ENCODE measurements at regions not wholly inside any gene's neighbourhood (a gene's known extent, or its start where the extent isn't known, plus 50 kb on each side); places are given as distances from the start of the nearest gene placed in this dataset.
"Not testable (repeated sequence)": the region's sequence is repeated elsewhere in the genome, so short reads cannot be mapped to it uniquely, and the experiment has no call there.

DNA sequence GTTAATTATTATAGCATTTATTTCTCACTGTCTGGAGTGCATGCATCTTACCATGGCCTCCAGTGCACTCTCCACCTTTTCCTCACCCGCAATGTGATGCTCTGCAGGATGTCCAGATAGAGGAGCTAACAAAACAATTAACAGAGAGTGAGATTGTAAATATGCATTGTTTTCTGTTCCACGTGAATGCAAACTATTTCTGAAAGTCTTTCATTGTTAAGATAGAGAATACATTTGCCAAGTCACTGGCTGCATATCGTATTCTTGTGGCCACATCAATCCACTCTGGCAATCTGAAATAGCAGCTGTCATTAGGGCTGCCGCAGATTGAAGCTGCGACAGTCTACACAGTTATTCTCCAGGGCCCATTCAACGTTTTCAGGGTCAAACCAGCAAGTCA, 143.8 kb downstream of the DUSP10 start:
- DNase-seq = no peak

DNA sequence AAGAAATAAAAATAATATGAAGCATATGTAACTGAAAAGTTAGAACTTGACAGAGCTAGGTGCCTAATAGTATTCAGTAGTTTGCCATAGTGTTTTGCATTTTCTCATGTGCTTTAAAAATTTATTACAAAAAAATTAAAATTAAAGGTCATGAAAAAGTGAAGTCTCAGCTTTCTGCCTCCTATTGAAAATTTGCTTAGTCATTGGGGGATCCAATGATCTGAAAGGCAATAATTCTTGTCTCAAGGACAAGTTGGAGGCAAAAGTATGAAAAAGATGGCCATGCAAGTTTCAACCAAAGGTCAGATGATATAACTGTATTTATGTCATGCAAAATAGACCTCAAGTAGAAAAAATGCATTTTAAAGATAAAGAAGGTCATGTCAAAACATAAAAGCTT, 140.7 kb downstream of the DUSP10 start:
- no peak for DNase-seq

GRCh38 chr1:221602830-221603229, 139.1 kb downstream of the DUSP10 start:
- no peak for DNase-seq

DNA sequence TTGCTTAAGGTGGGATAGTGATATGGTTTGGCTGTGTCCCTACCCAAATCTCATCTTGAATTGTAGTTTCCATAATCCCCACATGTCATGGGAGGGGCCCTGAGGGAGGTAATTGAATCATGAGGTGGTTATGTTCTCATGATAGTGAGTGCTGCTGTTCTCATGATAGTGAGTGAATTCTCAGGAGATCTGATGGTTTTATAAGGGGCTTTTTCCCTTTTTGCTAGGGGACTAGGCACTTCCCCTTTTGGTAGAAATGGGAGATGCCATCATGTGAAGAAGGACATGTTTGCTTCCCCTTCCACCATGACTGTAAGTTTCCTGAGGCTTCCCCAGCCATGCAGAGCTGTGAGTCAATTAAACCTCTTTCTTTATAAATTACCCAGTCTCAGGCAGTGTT, 137.5 kb downstream of the DUSP10 start:
- DNase-seq = not testable (repeated sequence)

GRCh38 chr1:221604948-221605347, 136.9 kb downstream of the DUSP10 start:
- DNase-seq = no peak

DNA sequence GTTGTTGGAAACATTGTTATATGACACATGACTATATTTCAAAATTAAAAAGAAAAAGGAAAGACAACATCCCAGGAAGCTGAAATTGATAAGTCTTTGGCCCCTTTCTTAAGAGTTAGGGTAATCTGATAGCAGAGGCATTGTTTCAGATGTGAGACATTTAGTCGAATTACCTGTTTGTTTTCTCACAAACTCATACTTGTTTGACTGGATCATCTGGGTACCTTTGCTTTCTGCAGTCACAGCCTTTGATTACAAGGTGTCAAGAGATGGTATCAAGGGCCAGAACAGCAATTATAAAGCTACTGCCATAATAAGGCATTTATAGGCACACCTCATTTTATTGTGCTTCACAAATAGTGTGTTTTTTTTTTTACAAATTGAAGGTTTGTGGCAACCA, 136.3 kb downstream of the DUSP10 start:
- DNase-seq = no peak

DNA sequence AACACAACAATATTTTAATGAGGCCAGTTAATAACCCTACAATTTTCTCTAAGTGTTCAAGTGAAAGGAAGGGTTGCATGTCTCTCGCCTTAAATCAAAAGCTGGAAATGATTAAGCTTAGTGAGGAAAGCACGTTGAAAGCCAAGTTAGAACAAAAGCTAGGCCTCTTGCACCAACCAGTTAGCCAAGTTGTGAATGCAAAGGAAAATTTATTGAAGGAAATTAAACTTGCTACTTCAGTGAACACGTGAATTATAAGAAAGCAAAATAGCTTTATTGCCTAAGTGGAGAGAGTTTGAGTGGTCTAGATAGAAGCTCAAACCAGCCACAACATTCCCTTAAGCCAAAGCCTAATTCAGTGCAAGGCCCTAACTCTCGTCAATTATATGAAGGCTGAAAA, 135.6 kb downstream of the DUSP10 start:
- no peak for DNase-seq

GRCh38 chr1:221608835-221609320, 133.0 kb downstream of the DUSP10 start:
- DNase-seq = no peak

- no peak for DNase-seq
Observed at GRCh38 chr1:221611656-221612046, 130.2 kb downstream of the DUSP10 start.

- DNase-seq = no peak
Observed at GRCh38 chr1:221612047-221612777, 129.7 kb downstream of the DUSP10 start.

DNA sequence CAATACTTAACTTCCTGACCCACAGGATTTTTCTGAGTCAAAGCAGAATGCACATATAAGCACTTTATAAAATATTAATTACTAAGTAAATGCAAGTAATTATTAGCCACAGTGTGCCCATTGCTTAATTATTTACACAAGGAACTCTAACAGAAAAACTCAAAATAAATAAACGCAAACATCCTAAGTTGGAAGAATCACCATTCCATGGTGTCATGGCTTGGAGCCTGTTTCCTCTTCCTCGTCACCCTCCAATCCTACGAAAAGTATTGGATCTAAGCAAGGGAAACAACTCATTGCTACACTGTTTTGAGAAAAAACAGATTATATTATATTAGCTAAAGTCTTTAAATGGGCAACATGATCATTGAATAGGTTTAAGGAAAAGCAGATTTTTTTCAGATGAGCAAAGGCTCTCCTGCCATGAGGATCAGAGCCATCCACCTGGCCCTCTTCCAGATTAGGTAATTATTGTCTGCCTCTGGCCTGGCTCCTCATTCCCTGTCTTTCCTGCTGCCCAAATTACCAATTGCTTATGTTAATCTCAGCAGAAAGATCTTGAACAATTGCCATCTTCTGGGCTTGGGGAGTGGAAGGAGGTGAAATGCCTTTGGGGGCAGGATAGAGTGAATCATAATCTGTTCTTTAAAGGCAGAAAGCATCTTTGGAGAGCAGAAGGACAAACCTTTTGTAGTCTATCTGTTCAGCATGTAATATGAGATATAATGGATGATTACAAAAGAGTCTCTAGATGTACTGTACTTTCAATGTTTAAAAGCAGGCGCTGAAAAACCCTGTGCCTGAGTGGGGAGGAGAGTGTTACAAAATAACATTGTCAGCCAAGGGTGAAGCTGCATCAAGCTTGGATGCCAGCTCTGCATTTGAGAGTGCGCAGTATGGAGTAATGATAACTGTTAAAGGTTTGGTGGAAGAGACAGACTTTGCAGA, 121.2 kb downstream of the DUSP10 start:
- DNase-seq = no peak

DNA sequence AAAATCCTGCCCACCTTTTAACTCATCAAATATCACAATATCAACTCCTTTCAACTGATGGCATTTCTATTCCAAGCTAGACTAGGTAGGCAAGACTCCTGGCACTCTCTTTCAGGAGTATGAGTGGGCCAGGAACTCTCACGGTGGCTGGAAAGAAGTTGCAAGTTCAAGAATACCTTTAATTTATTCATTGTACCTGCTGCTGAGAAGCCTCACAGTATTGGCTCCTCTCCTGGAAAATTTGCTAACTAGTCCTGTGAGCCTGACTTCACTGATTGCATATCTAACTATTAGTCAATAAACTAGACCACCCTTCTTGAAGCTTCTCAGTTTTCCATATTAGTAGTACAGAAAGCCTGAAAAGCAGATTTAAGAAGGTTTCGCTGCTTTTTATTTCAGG, 120.2 kb downstream of the DUSP10 start:
- DNase-seq = no peak

DNA sequence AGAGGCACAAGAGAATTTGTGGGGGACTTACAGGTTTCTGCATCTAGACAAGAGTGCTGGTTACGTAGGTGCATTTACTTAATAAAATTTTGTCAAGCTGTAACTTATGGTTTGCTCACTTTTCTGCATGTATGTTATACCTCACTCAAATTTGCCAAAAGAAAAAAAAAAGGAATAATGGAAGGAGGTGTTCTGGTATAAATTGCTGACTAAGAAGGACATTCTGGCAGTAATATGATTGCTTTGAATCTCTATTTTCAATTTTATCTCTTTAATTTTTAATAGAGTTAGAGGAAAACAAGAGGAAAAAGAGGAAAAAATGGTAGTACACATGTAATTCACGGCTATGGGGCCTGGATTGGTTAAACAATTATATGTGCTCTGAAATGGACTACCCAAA, 119.5 kb downstream of the DUSP10 start:
- no peak for DNase-seq

GRCh38 chr1:221625026-221625425, 116.9 kb downstream of the DUSP10 start:
- no peak for DNase-seq

DNA sequence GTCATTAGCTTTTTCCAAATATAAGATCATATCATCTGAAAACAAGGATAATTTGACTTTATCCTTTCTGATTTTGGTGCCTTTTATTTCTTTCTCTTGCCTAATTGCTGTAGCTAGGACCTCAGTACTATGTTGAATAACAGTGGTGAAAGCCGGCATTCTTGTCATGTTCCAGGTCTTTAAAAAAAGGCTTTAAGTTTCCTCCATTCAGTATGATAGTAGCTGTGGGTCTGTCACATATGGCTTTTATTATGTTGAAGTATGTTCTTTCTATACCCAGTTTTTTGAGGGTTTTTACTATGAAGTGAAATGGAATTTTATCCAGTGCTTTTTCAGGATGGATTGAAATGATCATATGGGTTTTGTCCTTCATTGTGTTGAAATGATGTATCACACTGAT, 115.8 kb downstream of the DUSP10 start:
- DNase-seq = no peak

DNA sequence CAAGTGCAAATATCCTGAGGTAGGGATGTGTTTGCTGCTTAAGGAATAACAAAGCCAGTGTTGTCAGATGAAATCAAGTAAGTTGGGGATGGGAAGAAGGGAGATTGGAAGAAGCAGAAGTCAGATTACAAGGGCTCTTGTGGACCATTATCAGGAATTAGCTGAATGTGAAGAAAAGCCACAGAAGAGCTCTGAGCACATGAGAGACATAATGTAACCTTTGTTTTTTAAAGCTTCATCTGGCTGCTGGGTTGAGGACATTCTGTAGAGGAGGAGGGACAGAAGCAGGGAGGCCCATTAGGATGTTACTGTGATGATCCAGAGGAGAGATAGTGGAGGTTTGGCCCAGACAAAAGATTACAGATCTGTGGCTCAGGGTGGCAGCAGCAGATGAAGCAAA, 111.7 kb downstream of the DUSP10 start:
- no peak for DNase-seq

DNA sequence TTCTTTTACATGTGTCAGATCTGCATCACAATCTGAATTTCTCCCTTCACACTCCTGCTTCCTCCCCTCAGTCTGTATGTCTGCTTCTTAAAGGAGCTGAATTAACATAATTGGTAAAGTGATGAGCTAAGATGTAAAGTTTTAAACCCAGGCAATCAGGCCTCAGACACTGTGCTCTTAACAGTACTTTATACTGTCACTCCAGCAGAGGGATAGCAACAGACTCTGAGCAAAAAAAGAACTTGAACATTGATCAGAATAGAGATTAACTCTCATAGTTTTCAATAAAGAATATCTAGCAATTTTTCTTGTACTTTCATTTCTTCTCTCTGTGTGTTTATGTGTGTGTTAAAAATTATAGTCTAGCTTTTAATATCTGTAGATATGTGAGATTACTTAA, 110.3 kb downstream of the DUSP10 start:
- no peak for DNase-seq

DNA sequence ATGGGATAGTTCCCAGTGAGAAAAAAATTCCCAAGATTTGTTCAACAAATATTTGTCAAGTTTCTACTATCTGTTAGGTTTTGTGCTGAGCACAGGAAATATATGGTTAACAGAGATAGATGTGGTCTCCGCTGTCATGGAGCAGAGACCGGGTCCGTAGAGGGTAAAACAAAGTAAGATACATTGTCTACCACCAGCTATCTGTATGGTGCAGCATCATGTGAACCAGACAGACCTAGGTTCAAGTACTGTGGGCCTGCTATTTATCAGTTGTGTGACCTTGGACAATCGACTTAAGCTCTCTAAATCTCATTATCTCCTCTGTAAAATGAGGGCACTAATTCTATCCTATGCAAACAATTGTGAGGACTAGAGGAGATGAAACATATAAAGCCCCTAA, 109.8 kb downstream of the DUSP10 start:
- DNase-seq = no peak

DNA sequence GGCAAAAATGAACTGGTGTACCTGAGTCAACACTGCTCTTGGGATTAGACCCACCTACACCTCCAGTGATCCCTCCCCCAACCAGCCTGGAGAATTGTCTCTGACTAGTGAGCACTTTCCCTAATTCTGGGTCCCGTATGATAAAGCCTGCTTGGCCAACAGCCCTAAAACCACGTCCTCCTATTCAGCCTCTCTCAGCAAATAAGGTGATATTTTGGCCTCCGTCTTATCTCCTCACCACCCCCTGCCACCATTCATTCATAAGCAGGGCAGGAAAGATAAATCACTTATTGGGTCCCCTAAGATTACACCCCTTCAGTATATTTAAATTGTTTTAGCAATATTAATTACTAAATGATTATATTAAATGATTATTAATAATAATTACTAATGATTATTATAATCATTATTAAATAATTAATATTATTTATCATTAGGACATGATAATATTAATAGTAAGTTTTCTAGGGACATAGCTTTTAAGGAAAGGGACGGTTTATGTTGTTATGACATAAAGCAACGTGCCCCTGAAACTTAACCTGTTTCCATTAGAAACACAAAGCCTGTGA, 108.0 kb downstream of the DUSP10 start:
- DNase-seq = no peak

DNA sequence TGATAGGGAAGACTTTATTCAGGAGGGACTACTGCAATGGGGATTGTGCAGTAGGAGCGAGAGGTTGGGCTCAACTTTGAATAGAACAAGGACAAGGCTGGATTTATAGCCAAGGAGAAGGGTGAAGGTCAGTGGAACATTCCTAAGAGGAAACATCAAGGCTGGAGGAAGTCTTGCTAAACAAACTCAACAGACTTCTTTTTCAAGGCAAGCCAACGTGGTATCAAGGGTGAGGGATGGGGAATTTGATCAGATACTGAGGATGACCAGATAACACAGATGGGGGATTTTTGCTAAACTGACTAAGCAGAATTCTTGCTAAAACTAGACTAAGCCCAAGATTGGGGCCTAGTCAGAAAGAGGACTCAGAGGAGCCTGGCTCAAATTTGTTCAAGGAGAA, 107.3 kb downstream of the DUSP10 start:
- no peak for DNase-seq

GRCh38 chr1:221635305-221635704, 106.6 kb downstream of the DUSP10 start:
- no peak for DNase-seq

DNA sequence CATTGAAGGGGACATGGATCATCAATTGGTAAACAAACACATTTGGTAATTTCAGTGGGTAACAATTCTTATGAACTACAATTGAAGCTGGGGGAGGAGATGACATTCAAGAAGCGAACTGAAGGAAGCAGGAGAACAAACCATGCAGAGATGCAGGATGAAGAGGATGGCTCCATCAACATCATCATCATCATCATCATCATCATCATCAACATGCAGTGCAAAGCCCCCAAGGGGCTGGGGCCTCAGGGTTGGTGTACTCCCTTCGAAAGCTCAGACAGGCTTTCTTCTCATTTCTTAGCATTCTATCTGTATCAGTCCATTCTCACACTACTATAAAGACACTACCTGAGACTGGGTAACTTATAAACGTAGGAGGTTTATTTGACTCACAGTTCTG, 105.8 kb downstream of the DUSP10 start:
- no peak for DNase-seq

- DNase-seq = no peak
Observed at GRCh38 chr1:221636967-221637366, 104.9 kb downstream of the DUSP10 start.

DNA sequence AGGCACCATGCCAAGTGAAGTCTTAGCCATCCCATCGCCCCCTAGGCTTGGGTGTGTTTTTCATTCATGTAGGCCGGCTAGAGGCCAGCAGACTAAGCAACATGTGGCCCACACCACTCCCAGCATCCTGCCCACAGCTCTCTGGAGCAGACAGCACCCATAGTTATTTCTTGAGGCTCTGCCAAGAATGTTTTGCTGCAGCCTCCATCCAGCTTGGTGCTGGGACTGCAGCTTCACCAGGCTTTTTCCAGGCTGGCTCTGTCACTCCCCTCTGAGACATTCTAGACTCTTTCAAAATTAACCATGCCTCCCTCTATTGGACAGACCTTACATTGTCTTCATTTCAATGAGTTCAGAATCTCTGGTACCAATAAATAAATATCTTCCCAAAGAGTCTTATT, 104.2 kb downstream of the DUSP10 start:
- DNase-seq = no peak

Data from effector CD4-positive, alpha-beta T cell (primary cell).